Caco-2 (cell line): ENCODE measurements at regions not wholly inside any gene's neighbourhood (a gene's known extent, or its start where the extent isn't known, plus 50 kb on each side); places are given as distances from the start of the nearest gene placed in this dataset.

Experiments
- BruUV-seq: library from RNA; stranded (reverse); fragments of 400-500 nt; replicated peaks from 2 replicates; lab custom pipeline; 2021; lab: Mats Ljungman, UMichigan
- CTCF ChIA-PET: fragments of 300-600 bp; sonication (Branson Sonifier 250); formaldehyde crosslinking; loops from one replicate; lab custom pipeline; 2022; ENCODE audit warnings: antibody characterized with exemption; lab: Charles Lee
- POLR2A ChIA-PET: fragments of 300-600 bp; sonication (Branson Sonifier 250); formaldehyde crosslinking; loops from one replicate; lab custom pipeline; 2022; ENCODE audit warnings: antibody characterized with exemption; lab: Charles Lee
- DNase-seq, 2 experiments: peaks; one replicate each; pipeline versions ENCODE4 v3.0.0 to v3.0.0-alpha.2; 2020 to 2022
- H3K27me3 ChIP-seq: replicated peaks from 2 replicates; pipeline ENCODE4 v1.6.0; 2011; ENCODE audit warnings: low read length; ENCODE audit not compliant: control insufficient read depth, insufficient read depth
- H3K36me3 ChIP-seq: 2 replicates; pipeline ENCODE4 v1.5.1; 2011; ENCODE audit warnings: low read length; ENCODE audit not compliant: control insufficient read depth, insufficient read depth
- H3K4me1 ChIP-seq: fragments of 250-450 bp; sonication (Bioruptor Pico); 2 replicates; pipeline ENCODE4 v1.5.1; 2020; ENCODE audit warnings: mild to moderate bottlenecking
- H3K4me3 ChIP-seq: 2 replicates; pipeline ENCODE4 v1.5.1; 2011; ENCODE audit warnings: low read depth, mild to moderate bottlenecking, control low read depth, low read length
- H3K9me3 ChIP-seq: fragments of 250-450 bp; sonication (Bioruptor Pico); 2 replicates; pipeline ENCODE4 v1.5.1; 2020; ENCODE audit warnings: mild to moderate bottlenecking, moderate library complexity
- H3K27ac Mint-ChIP-seq: one replicate; pipeline ENCODE4 v1.8.0; 2022; ENCODE audit warnings: mixed read lengths; ENCODE audit not compliant: unreplicated experiment
- H3K27me3 Mint-ChIP-seq: one replicate; pipeline ENCODE4 v1.8.0; 2022; ENCODE audit warnings: mixed read lengths; ENCODE audit not compliant: insufficient read depth, unreplicated experiment
- H3K36me3 Mint-ChIP-seq: one replicate; pipeline ENCODE4 v1.8.0; 2022; ENCODE audit warnings: mild to moderate bottlenecking, mixed read lengths; ENCODE audit not compliant: insufficient read depth, unreplicated experiment
- H3K4me1 Mint-ChIP-seq: one replicate; pipeline ENCODE4 v1.8.0; 2022; ENCODE audit warnings: low read depth, mixed read lengths; ENCODE audit not compliant: unreplicated experiment
- H3K4me3 Mint-ChIP-seq: one replicate; pipeline ENCODE4 v1.8.0; 2022; ENCODE audit warnings: mild to moderate bottlenecking, moderate library complexity, mixed read lengths; ENCODE audit not compliant: unreplicated experiment
- H3K9me3 Mint-ChIP-seq: one replicate; pipeline ENCODE4 v1.8.0; 2022; ENCODE audit warnings: mixed read lengths; ENCODE audit not compliant: unreplicated experiment
- CTCF ChIP-seq, 2 experiments: fragments of 200-600 bp in 1 of 2; IDR thresholded peaks; 1 replicate in 1 of 2; 2 replicates in 1 of 2; pipeline versions ENCODE4 v1.5.1 to v1.8.0; 2011 to 2022; ENCODE audit warnings: antibody characterized with exemption in 1 of 2, control low read depth in 1 of 2, inconsistent platforms in 1 of 2, low read depth in 1 of 2, low read length in 1 of 2, mild to moderate bottlenecking in 1 of 2, moderate library complexity in 1 of 2; ENCODE audit not compliant: insufficient read depth in 1 of 2, severe bottlenecking in 1 of 2, unreplicated experiment in 1 of 2
- intact Hi-C: fragments of 100-400 bp; cut with micrococcal nuclease; formaldehyde crosslinking; loops from one replicate; pipeline ENCODE4 v1.10.0; 2022; ENCODE audit not compliant: unreplicated experiment

DNA sequence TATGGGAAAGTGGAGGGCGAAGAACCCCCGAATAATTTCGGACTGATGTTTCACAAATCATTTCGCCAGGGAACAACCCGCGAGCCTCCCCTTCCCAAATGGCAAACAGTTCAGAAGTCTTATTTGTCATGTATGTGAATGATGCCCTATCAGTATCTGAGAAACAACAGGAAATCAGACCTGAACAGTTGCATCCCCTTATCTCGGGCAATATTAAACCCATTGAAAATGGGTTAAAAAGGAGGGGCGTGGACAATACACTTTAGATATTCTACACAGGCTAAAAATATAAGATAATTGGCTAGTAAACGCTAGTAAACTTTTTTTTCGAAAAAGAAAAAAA is 1003.3 kb upstream of the NR2F2 start:
- intact Hi-C loops: no loop called here
- BruUV-seq: no TSS peak
- Histone ChIP-seq H3K9me3 (no peaks in the 10 kb centered on the region), H3K27me3 (no peaks in the 10 kb centered on the region), H3K4me3 (no peak overlapping the region), H3K4me1 (no peaks in the 10 kb centered on the region), H3K36me3 (no peaks in the 10 kb centered on the region)
- H3K27me3 Mint-ChIP-seq: no peaks in the 10 kb centered on the region
- no peak for TF ChIP-seq CTCF (IDR thresholded peaks at IDR 0.05; ENCODE audit: insufficient read depth in 1 of 2, low read depth in 1 of 2, low read length in 1 of 2, severe bottlenecking in 1 of 2, unreplicated experiment in 1 of 2)
- H3K9me3 Mint-ChIP-seq: no peaks in the 10 kb centered on the region
- no peak overlapping the region for H3K4me3 Mint-ChIP-seq
- H3K4me1 Mint-ChIP-seq: no peaks in the 10 kb centered on the region
- no peak overlapping the region for H3K27ac Mint-ChIP-seq
- DNase-seq: no peak
- POLR2A ChIA-PET: no interaction called here
- no peaks in the 10 kb centered on the region for H3K36me3 Mint-ChIP-seq
- CTCF ChIA-PET: no interaction called here

GRCh38 chr15:95327661-95328060 is 1002.8 kb upstream of the NR2F2 start:
- TF ChIP-seq CTCF (IDR thresholded peaks at IDR 0.05; ENCODE audit: insufficient read depth in 1 of 2, low read depth in 1 of 2, low read length in 1 of 2, severe bottlenecking in 1 of 2, unreplicated experiment in 1 of 2): no peak
- no peaks in the 10 kb centered on the region for H3K27me3 ChIP-seq
- CTCF ChIA-PET: no interaction called here
- H3K9me3 Mint-ChIP-seq: no peaks in the 10 kb centered on the region
- H3K36me3 Mint-ChIP-seq: no peaks in the 10 kb centered on the region
- no TSS peak for BruUV-seq
- no peak overlapping the region for H3K4me3 ChIP-seq
- POLR2A ChIA-PET: no interaction called here
- H3K4me1 ChIP-seq: no peaks in the 10 kb centered on the region
- no peak overlapping the region for H3K4me3 Mint-ChIP-seq
- DNase-seq: no peak
- H3K9me3 ChIP-seq: no peaks in the 10 kb centered on the region
- intact Hi-C loops: no loop called here
- H3K27ac Mint-ChIP-seq: no peak overlapping the region
- no peaks in the 10 kb centered on the region for H3K27me3 Mint-ChIP-seq
- H3K4me1 Mint-ChIP-seq: no peaks in the 10 kb centered on the region
- H3K36me3 ChIP-seq: no peaks in the 10 kb centered on the region

DNA sequence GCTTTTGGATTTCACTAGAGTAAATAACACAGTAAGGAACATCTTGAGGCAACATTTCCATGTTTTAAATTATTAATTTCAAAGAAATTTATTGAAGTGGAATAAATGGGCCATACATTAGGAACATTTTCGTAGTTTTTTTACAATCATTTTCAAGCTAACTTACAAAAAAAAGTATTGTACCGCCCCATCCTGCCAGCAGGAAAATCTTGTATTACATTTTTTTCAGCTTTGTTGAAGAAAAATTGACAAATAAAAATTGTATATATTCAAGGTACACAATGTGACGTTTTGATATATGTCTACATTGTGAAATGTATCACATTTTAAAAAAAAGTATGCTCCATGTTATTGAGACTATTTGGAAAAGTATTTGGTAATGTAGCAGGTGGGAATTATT is 1001.9 kb upstream of the NR2F2 start:
- H3K4me3 Mint-ChIP-seq: no peak overlapping the region
- TF ChIP-seq CTCF (IDR thresholded peaks at IDR 0.05; ENCODE audit: insufficient read depth in 1 of 2, low read depth in 1 of 2, low read length in 1 of 2, severe bottlenecking in 1 of 2, unreplicated experiment in 1 of 2): no peak
- no peaks in the 10 kb centered on the region for H3K4me1 Mint-ChIP-seq
- BruUV-seq: no TSS peak
- intact Hi-C loops: no loop called here
- Histone ChIP-seq H3K4me3 (no peak overlapping the region), H3K9me3 (no peaks in the 10 kb centered on the region), H3K27me3 (no peaks in the 10 kb centered on the region), H3K36me3 (no peaks in the 10 kb centered on the region), H3K4me1 (no peaks in the 10 kb centered on the region)
- no peaks in the 10 kb centered on the region for H3K36me3 Mint-ChIP-seq
- no peak overlapping the region for H3K27ac Mint-ChIP-seq
- ChIA-PET CTCF (no interaction called here), POLR2A (no interaction called here)
- no peak for DNase-seq
- H3K27me3 Mint-ChIP-seq: peaks cover 2% of the 10 kb centered on the region
- no peaks in the 10 kb centered on the region for H3K9me3 Mint-ChIP-seq
